ENCODE measurements at regions not wholly inside any gene's neighbourhood (a gene's known extent, or its start where the extent isn't known, plus 50 kb on each side); places are given as distances from the start of the nearest gene placed in this dataset.
A peak's percentile ranks its signal among the peaks of the same experiment; 100 is the strongest.

DNA sequence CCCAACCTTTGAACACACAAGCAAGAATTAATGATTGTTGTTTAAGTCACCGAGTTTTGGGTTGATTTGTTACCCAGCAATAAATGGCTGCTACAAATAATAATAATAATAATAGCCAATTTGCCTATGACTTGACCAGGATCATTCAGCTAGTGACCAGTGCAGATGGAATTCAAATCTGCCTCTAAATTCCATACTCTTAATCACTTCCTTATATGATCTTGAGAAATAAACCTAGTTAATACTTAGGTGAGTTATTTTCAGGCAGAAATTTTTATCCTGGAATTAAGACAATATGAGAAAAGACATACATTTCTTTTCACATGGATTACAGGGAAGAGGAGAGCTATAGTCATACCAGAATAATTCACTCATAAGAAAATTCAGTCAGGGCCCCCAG, 116.0 kb upstream of the GALNT15 start:
- H3K27me3 ChIP-seq (ENCODE audit: low read depth): no peaks in the 10 kb centered on the region
- DNase-seq (no peak), ATAC-seq (no peak)
- TF ChIP-seq, protein P1, sequence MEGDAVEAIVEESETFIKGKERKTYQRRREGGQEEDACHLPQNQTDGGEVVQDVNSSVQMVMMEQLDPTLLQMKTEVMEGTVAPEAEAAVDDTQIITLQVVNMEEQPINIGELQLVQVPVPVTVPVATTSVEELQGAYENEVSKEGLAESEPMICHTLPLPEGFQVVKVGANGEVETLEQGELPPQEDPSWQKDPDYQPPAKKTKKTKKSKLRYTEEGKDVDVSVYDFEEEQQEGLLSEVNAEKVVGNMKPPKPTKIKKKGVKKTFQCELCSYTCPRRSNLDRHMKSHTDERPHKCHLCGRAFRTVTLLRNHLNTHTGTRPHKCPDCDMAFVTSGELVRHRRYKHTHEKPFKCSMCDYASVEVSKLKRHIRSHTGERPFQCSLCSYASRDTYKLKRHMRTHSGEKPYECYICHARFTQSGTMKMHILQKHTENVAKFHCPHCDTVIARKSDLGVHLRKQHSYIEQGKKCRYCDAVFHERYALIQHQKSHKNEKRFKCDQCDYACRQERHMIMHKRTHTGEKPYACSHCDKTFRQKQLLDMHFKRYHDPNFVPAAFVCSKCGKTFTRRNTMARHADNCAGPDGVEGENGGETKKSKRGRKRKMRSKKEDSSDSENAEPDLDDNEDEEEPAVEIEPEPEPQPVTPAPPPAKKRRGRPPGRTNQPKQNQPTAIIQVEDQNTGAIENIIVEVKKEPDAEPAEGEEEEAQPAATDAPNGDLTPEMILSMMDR (IDR thresholded peaks at IDR 0.05): no peak
- no peak overlapping the region for H3K4me3 ChIP-seq
- no peaks in the 10 kb centered on the region for H3K36me3 ChIP-seq
- no peaks in the 10 kb centered on the region for H3K9me3 ChIP-seq
- H3K4me1 ChIP-seq: peaks cover 39% of the 10 kb centered on the region
- intact Hi-C loops (cut with DNase I): no loop called here
- peak overlapping the region; percentile 67 for H3K27ac ChIP-seq

DNA sequence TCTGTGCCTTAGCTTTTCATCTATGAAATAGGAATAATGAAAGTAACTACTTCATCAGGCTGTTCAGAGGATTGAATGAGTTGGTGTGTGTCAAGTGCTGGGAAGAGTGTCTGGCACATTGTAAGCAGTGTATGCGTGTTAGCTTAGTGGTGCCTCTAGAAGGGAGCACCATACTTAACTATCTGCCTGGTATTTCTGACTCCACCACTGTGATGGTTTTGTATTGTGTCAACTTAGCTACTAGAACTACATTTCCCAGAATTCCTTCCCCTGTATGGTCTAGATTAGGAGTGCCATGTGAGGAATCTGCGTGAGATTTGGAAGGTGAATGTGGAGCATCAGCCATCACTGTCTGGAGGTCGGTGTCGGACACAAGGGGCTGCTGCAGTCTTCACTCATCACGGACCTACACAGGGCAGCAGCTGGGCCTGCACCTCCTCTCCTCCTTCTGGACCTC, 115.4 kb upstream of the GALNT15 start:
- Histone ChIP-seq H3K4me1 (peaks cover 39% of the 10 kb centered on the region), H3K27ac (peak overlapping the region; percentile 67), H3K4me3 (no peak overlapping the region), H3K27me3 (ENCODE audit: low read depth) (no peaks in the 10 kb centered on the region), H3K36me3 (no peaks in the 10 kb centered on the region), H3K9me3 (no peaks in the 10 kb centered on the region)
- ATAC-seq: peak in 1 of 2 donors; percentile 25
- TF ChIP-seq, protein P1 (IDR thresholded peaks at IDR 0.05): no peak
- DNase-seq: no peak
- intact Hi-C loops (cut with DNase I): no loop called here

DNA sequence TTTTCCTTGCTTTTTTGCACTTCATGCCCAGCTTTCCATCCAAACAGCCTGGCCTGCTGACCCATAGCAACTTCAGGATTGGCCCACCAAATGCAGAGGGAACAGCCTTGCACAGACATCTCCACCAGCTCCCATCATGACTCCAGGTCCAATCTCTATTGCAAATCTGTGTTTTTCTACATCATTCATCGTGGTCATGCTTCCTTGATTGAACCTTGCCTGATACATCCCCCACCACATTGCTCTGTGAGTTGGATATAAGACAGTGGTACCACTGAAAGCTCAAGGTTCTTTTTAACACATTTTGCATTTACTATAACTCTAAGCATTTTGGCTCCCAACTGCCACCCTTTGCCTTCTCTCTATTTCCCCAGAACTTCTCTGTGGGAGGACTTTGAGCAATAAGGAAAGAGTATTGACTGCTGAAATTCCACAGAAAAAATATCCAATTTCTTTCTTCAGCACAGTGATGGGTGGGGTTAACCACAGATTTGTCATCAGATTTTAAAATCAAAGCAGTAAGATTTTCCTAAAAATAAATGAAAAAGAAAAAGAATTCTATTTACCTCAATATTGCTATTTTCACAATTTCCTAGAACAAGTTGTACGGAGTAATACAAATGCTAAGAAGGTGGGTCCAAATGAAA, 114.6 kb upstream of the GALNT15 start:
- peaks cover 46% of the 10 kb centered on the region for H3K4me1 ChIP-seq
- ATAC-seq: peak in 1 of 2 donors; percentile 4
- H3K4me3 ChIP-seq: no peak overlapping the region
- intact Hi-C loops (cut with DNase I): no loop called here
- TF ChIP-seq, protein P1 (IDR thresholded peaks at IDR 0.05): no peak
- DNase-seq: no peak
- no peaks in the 10 kb centered on the region for H3K9me3 ChIP-seq
- no peaks in the 10 kb centered on the region for H3K36me3 ChIP-seq
- no peaks in the 10 kb centered on the region for H3K27me3 ChIP-seq (ENCODE audit: low read depth)
- peak overlapping the region; percentile 67 for H3K27ac ChIP-seq

DNA sequence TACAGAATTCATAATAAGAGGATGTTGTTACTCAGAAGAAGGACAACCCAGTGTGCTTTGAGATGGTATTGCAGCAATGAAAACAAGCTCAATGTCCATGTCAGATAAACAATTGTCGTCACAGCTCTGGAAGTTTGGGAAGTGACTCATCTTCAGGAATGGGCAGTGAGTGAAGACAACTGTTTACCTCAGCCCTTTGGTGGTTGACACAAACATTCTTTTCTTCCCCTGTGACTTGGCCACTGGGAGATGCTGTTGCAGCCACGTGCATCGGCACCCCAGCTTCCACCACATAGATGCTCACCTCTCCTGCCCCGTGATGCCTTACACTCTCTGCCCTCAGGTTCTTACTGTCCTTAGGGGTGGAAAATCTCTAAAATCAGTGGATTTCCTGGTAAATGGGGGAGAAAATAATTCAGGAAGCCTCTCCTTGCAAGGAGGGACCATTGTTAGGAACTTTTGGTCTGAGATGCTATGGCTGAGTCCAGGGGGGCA, 114.1 kb upstream of the GALNT15 start:
- H3K27ac ChIP-seq: peak overlapping the region; percentile 70
- DNase-seq (no peak), ATAC-seq (peak; percentile 70 to 78)
- H3K4me1 ChIP-seq: peaks cover 47% of the 10 kb centered on the region
- no peaks in the 10 kb centered on the region for H3K9me3 ChIP-seq
- no peak overlapping the region for H3K4me3 ChIP-seq
- intact Hi-C loops (cut with DNase I): no loop called here
- no peaks in the 10 kb centered on the region for H3K27me3 ChIP-seq (ENCODE audit: low read depth)
- TF ChIP-seq, protein P1 (IDR thresholded peaks at IDR 0.05): peak; percentile 18
- H3K36me3 ChIP-seq: no peaks in the 10 kb centered on the region

DNA sequence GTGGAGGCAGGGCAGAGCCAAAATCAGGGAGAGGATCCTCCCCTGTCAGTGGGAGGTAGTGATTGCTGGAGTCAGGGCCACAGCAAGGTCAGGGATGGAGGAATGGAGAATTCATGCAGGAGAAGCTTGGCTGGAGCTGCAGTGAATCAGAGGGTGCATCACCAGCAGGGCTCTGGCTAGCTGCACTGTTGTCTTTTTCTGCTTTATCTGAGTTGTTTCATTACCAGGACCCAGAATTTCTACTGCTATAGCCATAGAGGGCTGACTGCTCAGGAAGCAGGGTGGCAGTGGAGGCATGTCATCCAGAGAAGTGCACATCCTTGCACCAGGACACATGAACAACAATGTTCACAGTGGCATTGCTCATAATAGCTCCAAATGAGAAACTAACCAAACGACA, 113.5 kb upstream of the GALNT15 start:
- ATAC-seq (peak in 1 of 2 donors; percentile 31), DNase-seq (no peak)
- no peaks in the 10 kb centered on the region for H3K27me3 ChIP-seq (ENCODE audit: low read depth)
- TF ChIP-seq, protein P1 (IDR thresholded peaks at IDR 0.05): no peak
- intact Hi-C loops (cut with DNase I): no loop called here
- H3K4me1 ChIP-seq: peaks cover 42% of the 10 kb centered on the region
- H3K4me3 ChIP-seq: no peak overlapping the region
- no peaks in the 10 kb centered on the region for H3K36me3 ChIP-seq
- peak overlapping the region; percentile 70 for H3K27ac ChIP-seq
- no peaks in the 10 kb centered on the region for H3K9me3 ChIP-seq

All from lower lobe of right lung (tissue), 2 donors.